CD4-positive, alpha-beta T cell treated with Interferon gamma for 1 hour (primary cell): ENCODE measurements at regions not wholly inside any gene's neighbourhood (a gene's known extent, or its start where the extent isn't known, plus 50 kb on each side); places are given as distances from the start of the nearest gene placed in this dataset.

ENCODE experiments used
- DNase-seq: peaks from one replicate; pipeline ENCODE4 v3.0.0-alpha.2; 2020

- no peak for DNase-seq
Measured at GRCh38 chr2:41924709-41925408, 123.0 kb upstream of the PKDCC start.

DNA sequence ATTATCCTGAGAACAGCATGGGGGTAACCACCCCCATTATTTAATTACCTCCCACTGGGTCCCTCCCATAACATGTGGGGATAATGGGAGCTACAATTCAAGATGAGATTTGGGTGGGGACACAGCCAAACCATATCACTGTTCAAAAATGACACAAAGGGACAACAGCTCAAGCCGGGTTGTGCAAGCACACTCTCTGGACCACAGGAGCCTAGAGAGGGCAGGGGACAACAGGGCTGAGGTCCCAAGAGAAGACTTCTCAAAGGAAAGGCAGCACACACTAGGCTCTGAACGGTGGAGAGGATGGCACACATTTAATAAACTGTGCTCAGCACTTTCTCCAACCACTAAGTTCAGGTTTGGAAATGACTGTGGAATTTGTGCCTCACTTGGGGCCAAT lies 122.1 kb upstream of the PKDCC start:
- DNase-seq: no peak

DNA sequence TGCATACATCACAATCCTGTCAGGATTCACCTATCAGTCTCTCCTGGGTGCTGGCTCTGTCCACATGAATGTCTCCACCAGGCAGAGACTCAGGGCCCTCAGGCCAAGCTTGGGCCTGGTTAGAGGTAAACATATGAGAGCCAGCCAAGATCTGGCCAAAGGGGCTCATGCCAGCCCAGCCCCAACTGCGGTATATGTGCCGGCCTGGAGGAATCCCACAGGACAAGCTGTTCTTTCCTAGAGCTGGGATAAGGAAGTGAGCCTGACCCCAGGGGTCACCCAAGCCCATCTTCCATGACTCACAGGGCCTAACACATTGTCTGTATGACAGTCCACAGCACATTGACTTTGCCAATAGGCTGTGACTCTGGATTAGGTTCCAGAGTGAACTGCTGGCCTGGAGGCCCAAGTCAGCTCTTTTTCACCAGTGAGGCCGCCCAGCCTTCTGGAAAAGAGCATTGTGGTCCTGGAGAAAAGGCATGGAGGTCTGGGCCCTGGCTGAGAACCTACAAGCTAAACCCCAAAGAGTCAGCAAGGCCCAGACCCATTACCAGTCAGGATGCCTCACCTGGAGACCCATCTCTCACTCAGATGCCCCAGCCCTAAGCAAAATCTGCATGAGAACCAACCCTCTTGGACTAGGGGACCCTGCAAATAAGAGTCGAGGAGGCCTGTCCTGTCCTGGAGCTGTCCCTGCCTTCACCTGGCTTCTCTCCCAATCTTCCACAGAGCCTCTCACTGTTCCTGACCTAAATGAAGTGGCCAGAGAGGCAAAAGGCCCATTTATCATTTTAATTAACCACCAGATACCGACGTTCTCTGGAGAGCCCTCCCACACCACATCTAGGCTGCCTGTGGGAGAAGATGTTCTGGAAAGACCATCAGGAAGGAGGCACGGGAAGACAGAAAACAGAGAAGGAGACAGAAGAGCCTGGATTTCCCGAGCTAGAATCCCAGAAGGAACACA lies 120.9 kb upstream of the PKDCC start:
- DNase-seq: no peak

GRCh38 chr2:41927581-41928264 lies 120.1 kb upstream of the PKDCC start:
- no peak for DNase-seq

DNA sequence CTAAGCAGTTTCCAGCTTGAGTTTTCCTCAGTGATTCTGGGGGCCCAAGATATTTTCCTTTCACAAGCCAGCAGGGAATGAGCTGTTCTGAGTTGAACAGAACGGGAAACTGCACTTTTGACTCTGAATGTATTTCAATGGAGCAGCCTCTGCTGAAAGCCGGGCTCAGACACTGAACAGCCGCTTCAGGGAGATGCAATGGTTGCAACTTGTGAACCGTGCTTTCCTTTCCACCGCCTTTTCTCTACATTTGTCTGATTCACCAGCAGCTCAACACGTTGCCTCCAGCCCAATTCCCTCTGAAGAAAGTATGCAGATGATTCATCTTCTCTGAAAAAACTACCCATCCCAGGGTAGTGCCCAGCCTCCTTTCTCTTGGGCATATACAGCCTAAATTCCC lies 119.3 kb upstream of the PKDCC start:
- DNase-seq: no peak

- no peak for DNase-seq
Measured at GRCh38 chr2:41930807-41931566, 116.8 kb upstream of the PKDCC start.

DNA sequence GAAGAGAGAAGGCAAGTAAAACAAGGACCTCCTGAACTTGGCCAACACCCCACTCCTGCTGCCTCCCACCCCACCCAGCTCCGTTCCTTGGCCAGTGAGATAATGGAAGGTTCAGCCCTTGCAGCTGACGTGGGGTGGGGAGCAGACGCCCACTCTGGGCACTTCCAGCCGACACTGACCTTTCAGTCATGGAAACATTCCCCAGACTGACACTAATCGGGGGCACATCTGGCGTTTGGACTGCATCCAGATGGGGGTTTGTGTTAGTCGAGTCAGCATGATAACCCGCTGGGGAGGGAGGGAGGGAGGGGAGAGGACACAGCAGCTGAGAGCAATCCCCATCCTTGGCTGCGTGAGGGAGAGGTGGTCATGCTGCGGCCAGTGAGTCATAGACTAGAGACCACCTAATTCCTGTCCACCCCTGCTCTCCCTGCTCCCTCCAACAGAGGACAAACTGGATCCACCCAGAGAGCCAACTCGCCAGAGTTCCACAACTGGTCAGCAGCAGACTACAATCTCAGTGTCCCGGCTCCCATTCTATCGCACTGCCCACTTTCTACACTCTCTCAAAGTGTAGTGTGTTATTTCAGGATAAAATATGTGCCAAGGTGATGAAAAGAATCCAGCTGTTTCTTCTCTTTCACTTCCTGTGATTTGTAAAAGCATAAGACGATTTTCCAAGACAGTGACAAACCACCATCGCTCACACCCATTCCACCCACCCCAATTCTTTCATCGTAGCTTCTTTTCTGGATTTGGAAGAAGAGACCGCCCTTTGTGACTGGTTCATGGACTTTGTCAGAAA lies 115.4 kb upstream of the PKDCC start:
- DNase-seq: no peak

- DNase-seq: no peak
Measured at GRCh38 chr2:41933046-41933420, 114.8 kb upstream of the PKDCC start.

DNA sequence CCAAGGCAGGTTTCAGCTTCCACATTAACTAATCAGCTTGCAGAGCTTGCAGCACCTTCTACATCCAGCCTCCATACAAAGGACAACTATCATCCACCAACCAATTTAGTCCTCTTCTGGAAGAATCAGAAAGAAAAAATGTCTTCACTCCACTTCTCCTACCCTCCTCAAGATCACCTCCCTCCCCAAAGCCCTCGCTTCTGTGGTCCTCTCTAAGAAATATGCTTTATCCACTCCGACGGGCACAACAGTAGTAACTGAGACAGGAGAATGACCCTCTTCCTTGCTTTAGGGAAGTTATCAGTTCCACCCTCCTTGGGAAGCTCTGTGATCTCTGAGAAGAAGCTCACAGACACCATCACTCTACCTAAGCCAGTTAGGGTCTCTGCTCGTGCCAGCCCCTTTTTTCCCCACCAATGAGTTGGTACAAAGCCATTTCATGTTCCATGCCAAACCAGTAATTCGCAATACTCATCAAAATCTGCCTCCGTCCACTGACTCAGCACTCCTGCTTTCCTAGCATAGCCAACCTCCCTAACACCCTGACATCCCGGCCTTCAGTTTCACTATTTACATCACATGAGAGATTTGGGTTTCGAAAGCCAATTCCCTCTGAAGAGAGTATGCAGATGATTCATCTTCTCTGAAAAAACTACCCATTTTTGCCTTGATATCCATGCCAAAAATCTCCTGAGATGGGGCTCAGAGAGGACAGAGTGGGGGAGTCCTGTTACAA lies 114.1 kb upstream of the PKDCC start:
- no peak for DNase-seq

- DNase-seq: no peak
Measured at GRCh38 chr2:41934329-41934958, 113.4 kb upstream of the PKDCC start.

- no peak for DNase-seq
Measured at GRCh38 chr2:41935002-41935401, 112.8 kb upstream of the PKDCC start.

GRCh38 chr2:41935825-41936224 lies 112.0 kb upstream of the PKDCC start:
- no peak for DNase-seq

GRCh38 chr2:41936771-41937463 lies 110.9 kb upstream of the PKDCC start:
- no peak for DNase-seq

GRCh38 chr2:41937464-41937906 lies 110.3 kb upstream of the PKDCC start:
- DNase-seq: no peak

- DNase-seq: no peak
Measured at GRCh38 chr2:41937921-41938708, 109.7 kb upstream of the PKDCC start.

DNA sequence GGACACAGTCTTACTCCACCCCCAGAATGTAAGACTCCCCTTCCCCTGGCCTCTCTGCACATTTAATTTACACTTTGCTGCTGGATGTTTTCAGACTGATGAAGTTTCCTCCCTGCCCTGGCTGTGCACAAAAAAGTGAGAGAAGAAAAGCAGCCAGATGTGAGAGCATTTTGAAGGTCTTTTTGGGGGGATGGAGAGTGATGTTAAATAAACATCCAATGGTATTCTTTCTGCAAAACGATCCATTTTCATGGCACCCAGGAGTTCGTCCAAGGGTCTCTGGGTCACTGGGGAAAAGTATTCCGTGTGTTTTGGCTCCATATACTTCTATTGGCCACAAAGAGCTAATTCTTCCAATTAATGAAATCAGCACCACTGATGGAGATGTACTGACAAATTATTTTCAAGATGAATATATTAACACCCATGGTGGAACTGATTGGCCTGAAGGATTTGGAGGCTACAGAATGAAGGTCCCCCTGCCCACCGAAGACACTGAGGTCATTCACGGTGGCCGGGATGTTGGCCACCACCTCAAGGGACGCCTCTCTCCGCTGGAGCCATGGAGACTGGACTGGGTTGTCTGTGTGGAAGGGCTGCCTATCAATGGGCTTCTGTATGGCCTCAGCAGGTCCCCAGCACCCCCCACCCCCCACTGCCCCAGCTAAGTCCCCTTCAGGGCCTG lies 107.6 kb upstream of the PKDCC start:
- no peak for DNase-seq

DNA sequence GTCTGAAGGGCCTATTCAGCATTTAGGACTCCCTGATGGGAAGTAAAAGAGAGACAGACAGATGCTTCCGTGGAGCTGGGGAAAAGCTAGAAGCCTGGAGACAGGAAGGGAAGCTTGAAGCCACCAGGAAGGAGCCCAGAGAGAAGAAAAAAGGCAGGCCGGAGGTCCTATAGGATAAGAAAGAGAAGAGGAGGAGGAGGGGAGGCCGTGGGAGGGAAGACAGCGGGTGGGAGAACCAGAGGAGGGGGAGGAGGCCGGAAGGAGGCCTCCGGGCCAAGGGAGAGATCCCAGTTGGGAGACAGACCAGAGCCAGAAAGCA lies 107.1 kb upstream of the PKDCC start:
- DNase-seq: no peak

GRCh38 chr2:41941831-41942230 lies 106.0 kb upstream of the PKDCC start:
- DNase-seq: no peak

DNA sequence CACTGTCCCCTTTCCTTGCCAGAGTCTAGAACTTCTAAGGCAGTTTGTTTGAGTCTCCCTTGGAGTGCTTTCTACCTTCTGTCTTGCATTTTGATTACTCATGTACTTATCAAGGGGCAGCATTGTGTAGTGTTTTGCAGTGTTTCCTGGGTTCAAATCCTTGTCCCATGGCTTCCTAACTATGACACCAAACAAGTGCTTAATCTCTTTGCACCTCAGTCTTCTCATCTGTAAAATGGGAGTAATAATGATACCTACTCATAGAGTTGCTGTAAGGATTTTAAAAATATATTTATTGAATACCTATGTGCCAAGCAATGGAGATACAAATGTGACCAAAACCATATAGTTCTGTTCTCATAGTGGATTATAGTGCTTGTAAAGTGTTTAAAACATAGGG lies 105.5 kb upstream of the PKDCC start:
- no peak for DNase-seq
